Transverse colon (tissue), 3 donors: ENCODE measurements at regions not wholly inside any gene's neighbourhood (a gene's known extent, or its start where the extent isn't known, plus 50 kb on each side); places are given as distances from the start of the nearest gene placed in this dataset.

Experiments
- POLR2A ChIP-seq: fragments of 450-650 bp; IDR thresholded peaks from one replicate; pipeline ENCODE4 v1.6.1; 2016; ENCODE audit warnings: antibody characterized with exemption, mild to moderate bottlenecking, moderate library complexity
- TF ChIP-seq, protein P1 (sequence below), 5 experiments: fragments of 200-600 bp in 3 of 5; fragments of 450-650 bp in 2 of 5; sonication (generic) in 3 of 5; IDR thresholded peaks; 1 replicate in 2 of 5; 2 replicates in 3 of 5; pipeline ENCODE4 v1.5.1; 2016 to 2017; ENCODE audit warnings: antibody characterized with exemption in 5 of 5, inconsistent platforms in 3 of 5, mild to moderate bottlenecking in 2 of 5, moderate library complexity in 1 of 5

DNA sequence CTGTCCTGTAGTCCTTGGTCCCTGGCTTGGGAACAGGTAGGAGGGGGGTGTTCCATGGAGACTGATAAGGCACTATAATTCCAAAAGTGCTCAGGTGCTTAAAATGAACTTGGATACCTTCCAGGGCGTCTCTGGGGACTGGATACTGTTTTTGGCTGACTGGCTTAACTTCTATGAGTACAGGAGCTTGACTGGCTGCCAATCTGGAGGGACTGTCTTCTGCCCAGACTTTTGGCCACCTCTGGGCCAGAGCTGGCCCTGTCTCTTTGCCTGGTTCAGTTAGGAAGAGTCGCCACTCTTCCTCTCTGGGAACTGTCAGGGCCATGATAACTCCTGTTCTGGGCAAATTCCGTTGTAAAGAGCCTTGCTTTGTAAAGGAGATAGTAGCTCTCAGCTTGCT is 407.0 kb downstream of the TGFB2 start:
- TF ChIP-seq, protein P1, sequence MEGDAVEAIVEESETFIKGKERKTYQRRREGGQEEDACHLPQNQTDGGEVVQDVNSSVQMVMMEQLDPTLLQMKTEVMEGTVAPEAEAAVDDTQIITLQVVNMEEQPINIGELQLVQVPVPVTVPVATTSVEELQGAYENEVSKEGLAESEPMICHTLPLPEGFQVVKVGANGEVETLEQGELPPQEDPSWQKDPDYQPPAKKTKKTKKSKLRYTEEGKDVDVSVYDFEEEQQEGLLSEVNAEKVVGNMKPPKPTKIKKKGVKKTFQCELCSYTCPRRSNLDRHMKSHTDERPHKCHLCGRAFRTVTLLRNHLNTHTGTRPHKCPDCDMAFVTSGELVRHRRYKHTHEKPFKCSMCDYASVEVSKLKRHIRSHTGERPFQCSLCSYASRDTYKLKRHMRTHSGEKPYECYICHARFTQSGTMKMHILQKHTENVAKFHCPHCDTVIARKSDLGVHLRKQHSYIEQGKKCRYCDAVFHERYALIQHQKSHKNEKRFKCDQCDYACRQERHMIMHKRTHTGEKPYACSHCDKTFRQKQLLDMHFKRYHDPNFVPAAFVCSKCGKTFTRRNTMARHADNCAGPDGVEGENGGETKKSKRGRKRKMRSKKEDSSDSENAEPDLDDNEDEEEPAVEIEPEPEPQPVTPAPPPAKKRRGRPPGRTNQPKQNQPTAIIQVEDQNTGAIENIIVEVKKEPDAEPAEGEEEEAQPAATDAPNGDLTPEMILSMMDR (IDR thresholded peaks at IDR 0.05), result no peak
- TF ChIP-seq POLR2A, result no peak
